Body of pancreas (tissue), 4 donors: ENCODE measurements at regions not wholly inside any gene's neighbourhood (a gene's known extent, or its start where the extent isn't known, plus 50 kb on each side); places are given as distances from the start of the nearest gene placed in this dataset.

Source experiments
- ATAC-seq: fragments of 150-250 bp; one replicate; pipeline ENCODE4 v1.9.1; 2016
- DNase-seq, 4 donors: peaks; one replicate each; pipeline ENCODE4 v3.0.0-alpha.2; 2019
- H3K27ac ChIP-seq, 4 donors: fragments of 200-600 bp; sonication (generic); 1 replicate in 3 of 4; 2 replicates in 1 of 4; pipeline versions ENCODE4 v1.5.1 to v1.6.1; 2016 to 2019; ENCODE audit warnings: mild to moderate bottlenecking in 1 of 4, mixed read lengths in 1 of 4, moderate library complexity in 1 of 4
- H3K27me3 ChIP-seq, 2 donors: fragments of 200-600 bp; sonication (generic); one replicate each; pipeline ENCODE4 v1.6.0; 2016; ENCODE audit warnings: mild to moderate bottlenecking in 1 of 2
- H3K36me3 ChIP-seq, 2 donors: fragments of 200-600 bp; sonication (generic); replicated peaks in 1 of 2; 2 replicates each; pipeline ENCODE4 v1.5.1; 2016; ENCODE audit warnings: low read depth in 2 of 2; ENCODE audit not compliant: insufficient read depth in 1 of 2
- H3K4me1 ChIP-seq: fragments of 200-600 bp; sonication (generic); one replicate; pipeline ENCODE4 v1.6.0; 2016
- H3K4me3 ChIP-seq, 2 donors: fragments of 200-600 bp; sonication (generic); 1 replicate in 1 of 2; 2 replicates in 1 of 2; pipeline ENCODE4 v1.5.1; 2016 to 2019
- H3K9me3 ChIP-seq, 3 donors: fragments of 200-600 bp; sonication (generic); 1 replicate in 2 of 3; 2 replicates in 1 of 3; pipeline ENCODE4 v1.5.1; 2016
- CTCF ChIP-seq, 7 experiments: fragments of 450-650 bp in 4 of 7; fragments of 200-600 bp in 3 of 7; sonication (generic) in 3 of 7; IDR thresholded peaks; one replicate each; pipeline ENCODE4 v1.5.1; 2016 to 2019; ENCODE audit warnings: antibody characterized with exemption in 7 of 7
- POLR2A ChIP-seq, 3 donors: fragments of 450-650 bp; IDR thresholded peaks; one replicate each; pipeline ENCODE4 v1.6.1; 2016; ENCODE audit warnings: antibody characterized with exemption in 3 of 3, mild to moderate bottlenecking in 2 of 3
- WGBS, 2 donors: methylation state at CpG; one replicate each; pipeline ENCODE4 v1.1.5; 2017; 5-methylcytosine and 5-hydroxymethylcytosine counted together
- intact Hi-C: fragments of 100-400 bp; cut with DNase I; formaldehyde crosslinking; loops from one replicate; pipeline ENCODE4 v1.15.1; 2023

- TF ChIP-seq POLR2A (IDR thresholded peaks at IDR 0.05) (no peak), CTCF (IDR thresholded peaks at IDR 0.05) (no peak)
- Histone ChIP-seq H3K27me3 (no peaks in the 10 kb centered on the region), H3K9me3 (no peaks in the 10 kb centered on the region), H3K4me3 (no peak overlapping the region), H3K27ac (no peak overlapping the region), H3K36me3 (no peaks in the 10 kb centered on the region), H3K4me1 (no peaks in the 10 kb centered on the region)
- DNase-seq (no peak), ATAC-seq (no peak)
- WGBS, 2 donors, result 59 to 78% methylated on average over 10 to 14 of the region's 14 CpGs
- intact Hi-C loops, result no loop called here
These were observed 84.0 kb upstream of the TNRC6C start for GRCh38 chr17:77874303-77875050.

GRCh38 chr17:77875051-77875780, 83.3 kb upstream of the TNRC6C start:
- WGBS, 2 donors, result 41 to 54% methylated on average over 5 of the region's 5 CpGs

GRCh38 chr17:77875881-77876509, 82.5 kb upstream of the TNRC6C start:
- Histone ChIP-seq H3K27me3 (no peaks in the 10 kb centered on the region), H3K4me3 (no peak overlapping the region), H3K4me1 (no peaks in the 10 kb centered on the region), H3K9me3 (no peaks in the 10 kb centered on the region), H3K36me3 (no peaks in the 10 kb centered on the region), H3K27ac (no peak overlapping the region)
- 70 to 82% methylated on average over 1 to 2 of the region's 2 CpGs for WGBS, 2 donors
- DNase-seq (no peak), ATAC-seq (no peak)
- no peak for TF ChIP-seq POLR2A (IDR thresholded peaks at IDR 0.05)
- no peak for TF ChIP-seq CTCF (IDR thresholded peaks at IDR 0.05)
- intact Hi-C loops, result no loop called here

More at GRCh38 chr17:77875051-77875780, 83.3 kb upstream of the TNRC6C start:
- H3K4me3 ChIP-seq, result no peak overlapping the region
- H3K9me3 ChIP-seq, result no peaks in the 10 kb centered on the region
- intact Hi-C loops, result no loop called here
- ATAC-seq (no peak), DNase-seq (no peak)
- no peaks in the 10 kb centered on the region for H3K4me1 ChIP-seq
- no peaks in the 10 kb centered on the region for H3K27me3 ChIP-seq
- no peaks in the 10 kb centered on the region for H3K36me3 ChIP-seq
- TF ChIP-seq POLR2A (IDR thresholded peaks at IDR 0.05) (no peak), CTCF (IDR thresholded peaks at IDR 0.05) (no peak)
- H3K27ac ChIP-seq, result no peak overlapping the region

GRCh38 chr17:77877036-77877435, 81.5 kb upstream of the TNRC6C start:
- TF ChIP-seq CTCF (IDR thresholded peaks at IDR 0.05) (no peak), POLR2A (IDR thresholded peaks at IDR 0.05) (no peak)
- no peaks in the 10 kb centered on the region for H3K36me3 ChIP-seq
- H3K4me1 ChIP-seq, result peaks cover 7% of the 10 kb centered on the region
- WGBS, 2 donors, result 64 to 76% methylated on average over 3 of the region's 3 CpGs
- no peak overlapping the region for H3K4me3 ChIP-seq
- DNase-seq (no peak), ATAC-seq (no peak)
- H3K27me3 ChIP-seq, result no peaks in the 10 kb centered on the region
- H3K27ac ChIP-seq, result no peak overlapping the region
- intact Hi-C loops, result no loop called here
- no peaks in the 10 kb centered on the region for H3K9me3 ChIP-seq
